Karpas-422 (cell line): ENCODE measurements at regions not wholly inside any gene's neighbourhood (a gene's known extent, or its start where the extent isn't known, plus 50 kb on each side); places are given as distances from the start of the nearest gene placed in this dataset.
A peak's percentile ranks its signal among the peaks of the same experiment; 100 is the strongest.

ENCODE experiments used
- DNase-seq: peaks from one replicate; pipeline ENCODE4 v3.0.0-alpha.2; 2015
- H2AFZ ChIP-seq: fragments of 200-600 bp; sonication (generic); 2 replicates; pipeline ENCODE4 v1.6.1; 2014; ENCODE audit warnings: antibody characterized with exemption, low read length, mixed read lengths
- H3K27ac ChIP-seq: fragments of 200-600 bp; sonication (generic); 2 replicates; pipeline ENCODE4 v1.5.1; 2014; ENCODE audit warnings: mild to moderate bottlenecking, low read length, moderate library complexity
- H3K27me3 ChIP-seq: fragments of 200-600 bp; sonication (generic); 2 replicates; pipeline ENCODE4 v1.6.1; 2014; ENCODE audit warnings: low read length, mixed read lengths
- H3K36me3 ChIP-seq: fragments of 200-600 bp; sonication (generic); 2 replicates; pipeline ENCODE4 v1.6.1; 2014; ENCODE audit warnings: low read length, mixed read lengths; ENCODE audit not compliant: insufficient read depth
- H3K4me1 ChIP-seq: fragments of 200-600 bp; sonication (generic); 2 replicates; pipeline ENCODE4 v1.6.1; 2014; ENCODE audit warnings: mild to moderate bottlenecking, low read length, mixed read lengths
- H3K4me2 ChIP-seq: fragments of 200-600 bp; sonication (generic); 2 replicates; pipeline ENCODE4 v1.6.1; 2014; ENCODE audit warnings: low read length, low read depth, mild to moderate bottlenecking; ENCODE audit not compliant: poor library complexity, severe bottlenecking
- H3K4me3 ChIP-seq: fragments of 200-600 bp; sonication (generic); 2 replicates; pipeline ENCODE4 v1.5.1; 2014; ENCODE audit warnings: mild to moderate bottlenecking, antibody characterized with exemption, low read length, mixed read lengths
- H3K79me2 ChIP-seq: fragments of 200-600 bp; sonication (generic); 2 replicates; pipeline ENCODE4 v1.6.1; 2014; ENCODE audit warnings: mild to moderate bottlenecking, low read length, mixed read lengths
- H3K9ac ChIP-seq: fragments of 200-600 bp; sonication (generic); 2 replicates; pipeline ENCODE4 v1.6.0; 2014; ENCODE audit warnings: low read length
- H3K9me2 ChIP-seq: fragments of 200-600 bp; sonication (generic), shearing (Covaris generic); replicated peaks from 2 replicates; pipeline ENCODE4 v1.6.0; 2014; ENCODE audit warnings: mild to moderate bottlenecking, low read length, moderate library complexity; ENCODE audit not compliant: insufficient read depth
- H3K9me3 ChIP-seq: fragments of 300-700, 200-600 bp; sonication (generic); 2 replicates; pipeline ENCODE4 v1.6.1; 2014; ENCODE audit warnings: low read length, mixed read lengths
- H4K20me1 ChIP-seq: fragments of 200-600 bp; sonication (generic); 2 replicates; pipeline ENCODE4 v1.6.1; 2014; ENCODE audit warnings: mild to moderate bottlenecking, antibody characterized with exemption, low read length, low read depth; ENCODE audit not compliant: insufficient read depth

DNA sequence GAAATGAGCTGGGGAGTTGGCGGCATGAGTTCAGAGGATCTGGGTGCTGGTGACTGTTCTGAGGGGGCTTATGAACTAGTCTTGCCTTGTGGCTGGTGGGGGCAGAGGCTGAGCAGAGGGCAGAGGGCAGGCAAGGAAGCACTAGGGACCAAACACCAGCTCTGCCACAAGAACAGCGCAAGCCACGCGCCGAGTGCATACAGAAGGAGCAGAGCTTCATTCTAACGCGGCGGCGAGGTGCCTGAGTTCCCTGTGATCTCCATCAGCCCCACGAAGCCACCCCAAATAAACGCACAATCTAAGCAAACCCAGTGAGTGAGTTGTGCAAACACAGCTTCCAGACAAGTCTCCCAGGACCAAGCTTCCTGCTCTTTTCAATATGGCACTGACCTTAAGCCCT is 110.6 kb upstream of the ALDH1B1 start:
- no peak overlapping the region for H3K4me3 ChIP-seq
- H3K9ac ChIP-seq: no peak overlapping the region
- no peaks in the 10 kb centered on the region for H3K9me3 ChIP-seq
- no peak for DNase-seq
- no peaks in the 10 kb centered on the region for H3K79me2 ChIP-seq
- H2AFZ ChIP-seq: no peak overlapping the region
- H3K4me2 ChIP-seq: no peak overlapping the region
- no peaks in the 10 kb centered on the region for H4K20me1 ChIP-seq
- H3K9me2 ChIP-seq: no peaks in the 10 kb centered on the region
- peaks cover 43% of the 10 kb centered on the region for H3K4me1 ChIP-seq
- H3K27me3 ChIP-seq: no peaks in the 10 kb centered on the region
- no peak overlapping the region for H3K27ac ChIP-seq
- no peaks in the 10 kb centered on the region for H3K36me3 ChIP-seq

DNA sequence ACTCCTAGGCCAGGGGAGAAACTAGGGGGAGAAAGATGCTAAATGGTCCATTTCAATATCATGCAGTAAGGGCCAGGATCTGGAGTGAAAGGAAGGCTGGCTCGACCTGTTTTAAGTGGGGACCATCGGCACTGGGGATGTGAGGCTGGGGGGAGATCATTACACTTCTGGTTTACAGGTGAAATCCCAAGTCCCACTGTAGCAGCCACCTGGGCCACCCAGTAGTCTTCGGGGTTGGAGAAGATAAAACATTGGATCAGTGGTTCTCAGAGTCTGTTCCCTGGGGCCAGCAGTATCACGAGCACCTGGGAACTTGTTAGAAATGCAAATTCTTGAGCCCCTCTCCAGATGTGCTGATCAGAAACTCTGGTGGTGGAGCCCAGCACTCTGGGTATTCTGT is 111.3 kb upstream of the ALDH1B1 start:
- H3K9me2 ChIP-seq: no peaks in the 10 kb centered on the region
- H3K4me3 ChIP-seq: no peak overlapping the region
- no peak overlapping the region for H3K9ac ChIP-seq
- no peak overlapping the region for H2AFZ ChIP-seq
- no peaks in the 10 kb centered on the region for H3K79me2 ChIP-seq
- peaks cover 50% of the 10 kb centered on the region for H3K4me1 ChIP-seq
- no peak for DNase-seq
- H3K4me2 ChIP-seq: no peak overlapping the region
- H3K27ac ChIP-seq: no peak overlapping the region
- H3K27me3 ChIP-seq: no peaks in the 10 kb centered on the region
- no peaks in the 10 kb centered on the region for H3K9me3 ChIP-seq
- no peaks in the 10 kb centered on the region for H4K20me1 ChIP-seq
- no peaks in the 10 kb centered on the region for H3K36me3 ChIP-seq

DNA sequence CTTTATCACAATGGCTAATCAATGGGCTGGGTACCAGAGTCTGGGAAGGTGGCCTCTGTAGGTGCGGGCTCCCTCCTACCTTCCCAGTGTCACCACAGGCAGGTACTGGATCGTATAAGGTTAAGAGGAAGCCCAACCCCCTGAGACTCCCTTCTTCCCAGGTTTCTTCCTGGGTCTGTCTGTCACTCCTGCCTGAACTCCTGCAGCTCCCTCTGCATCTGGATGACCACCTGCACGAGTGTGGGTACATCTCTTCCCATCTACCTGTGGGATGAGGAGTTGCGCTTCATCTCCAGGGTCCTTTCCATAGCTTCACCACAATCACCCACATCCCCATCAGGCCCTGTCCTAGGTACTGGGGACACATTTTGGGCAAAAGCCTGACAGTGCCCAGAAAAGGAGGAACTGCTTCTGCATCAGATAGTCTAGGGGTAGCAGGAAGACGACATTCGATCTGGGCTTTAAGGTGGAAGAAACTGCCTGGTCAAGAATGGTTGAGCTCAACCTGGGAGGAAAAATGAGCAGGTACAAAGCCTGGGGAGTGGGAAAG is 112.2 kb upstream of the ALDH1B1 start:
- Histone ChIP-seq H2AFZ (no peak overlapping the region), H3K27me3 (no peaks in the 10 kb centered on the region), H3K9ac (no peak overlapping the region), H4K20me1 (no peaks in the 10 kb centered on the region), H3K27ac (no peak overlapping the region), H3K9me3 (no peaks in the 10 kb centered on the region), H3K4me3 (no peak overlapping the region), H3K79me2 (no peaks in the 10 kb centered on the region), H3K4me1 (peaks cover 55% of the 10 kb centered on the region), H3K36me3 (no peaks in the 10 kb centered on the region), H3K4me2 (no peak overlapping the region), H3K9me2 (no peaks in the 10 kb centered on the region)
- no peak for DNase-seq

DNA sequence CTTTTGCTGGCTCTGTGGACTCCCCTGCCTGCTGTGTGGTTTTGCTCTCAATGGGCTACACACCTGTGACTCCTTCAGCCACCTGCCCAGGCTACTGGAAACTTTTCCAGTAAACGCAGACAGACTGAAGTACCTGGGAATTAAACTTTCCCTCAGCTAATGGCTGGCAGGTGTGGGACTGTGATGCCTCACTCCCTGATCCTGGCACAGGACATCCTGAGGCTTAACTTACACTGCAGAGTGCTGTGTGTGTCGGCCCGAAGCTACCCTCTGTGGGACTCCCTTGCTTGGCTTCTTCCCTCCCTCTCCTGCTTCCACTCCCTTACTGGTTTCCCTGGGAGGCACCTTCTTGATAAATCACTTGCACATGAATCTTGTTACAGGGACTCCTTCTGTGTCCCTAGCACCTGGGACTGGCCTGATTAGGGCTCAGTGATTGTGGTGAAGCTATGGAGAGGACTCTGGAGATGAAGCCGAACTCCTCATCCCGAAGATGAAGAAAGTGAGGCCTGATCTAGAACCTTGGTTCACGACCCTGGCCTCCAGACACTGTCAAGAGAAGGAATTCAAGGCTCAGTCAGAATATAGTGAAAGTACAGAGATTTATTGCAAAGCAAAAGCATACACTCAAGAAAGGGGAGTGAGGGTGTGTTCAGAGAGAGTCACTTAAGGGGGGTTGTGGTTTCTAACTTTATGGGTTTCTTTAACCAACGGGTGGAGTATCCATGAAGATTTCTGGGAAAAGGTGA is 113.4 kb upstream of the ALDH1B1 start:
- Histone ChIP-seq H3K27ac (no peak overlapping the region), H3K27me3 (no peaks in the 10 kb centered on the region), H3K9me3 (no peaks in the 10 kb centered on the region), H3K4me2 (no peak overlapping the region), H3K36me3 (no peaks in the 10 kb centered on the region), H3K4me1 (peaks cover 65% of the 10 kb centered on the region), H3K9ac (no peak overlapping the region), H3K9me2 (no peaks in the 10 kb centered on the region), H2AFZ (no peak overlapping the region), H3K79me2 (no peaks in the 10 kb centered on the region), H3K4me3 (no peak overlapping the region), H4K20me1 (no peaks in the 10 kb centered on the region)
- no peak for DNase-seq

GRCh38 chr9:38278457-38278856 is 114.0 kb upstream of the ALDH1B1 start:
- no peaks in the 10 kb centered on the region for H4K20me1 ChIP-seq
- H3K9ac ChIP-seq: peak overlapping the region; percentile 55
- peak overlapping the region; percentile 36; the same call in 1 of the 2 replicates for H2AFZ ChIP-seq
- no peaks in the 10 kb centered on the region for H3K79me2 ChIP-seq
- H3K9me2 ChIP-seq: no peaks in the 10 kb centered on the region
- H3K27me3 ChIP-seq: no peaks in the 10 kb centered on the region
- H3K4me2 ChIP-seq: peak overlapping the region; percentile 68
- DNase-seq: peak; percentile 54
- H3K27ac ChIP-seq: peak overlapping the region; percentile 82; the same call in 1 of the 2 replicates
- H3K36me3 ChIP-seq: no peaks in the 10 kb centered on the region
- no peaks in the 10 kb centered on the region for H3K9me3 ChIP-seq
- H3K4me3 ChIP-seq: peak overlapping the region; percentile 50; the same call in 1 of the 2 replicates
- H3K4me1 ChIP-seq: peaks cover 60% of the 10 kb centered on the region

GRCh38 chr9:38277601-38278200 is 114.8 kb upstream of the ALDH1B1 start:
- peak overlapping the region; percentile 82 for H3K27ac ChIP-seq

DNA sequence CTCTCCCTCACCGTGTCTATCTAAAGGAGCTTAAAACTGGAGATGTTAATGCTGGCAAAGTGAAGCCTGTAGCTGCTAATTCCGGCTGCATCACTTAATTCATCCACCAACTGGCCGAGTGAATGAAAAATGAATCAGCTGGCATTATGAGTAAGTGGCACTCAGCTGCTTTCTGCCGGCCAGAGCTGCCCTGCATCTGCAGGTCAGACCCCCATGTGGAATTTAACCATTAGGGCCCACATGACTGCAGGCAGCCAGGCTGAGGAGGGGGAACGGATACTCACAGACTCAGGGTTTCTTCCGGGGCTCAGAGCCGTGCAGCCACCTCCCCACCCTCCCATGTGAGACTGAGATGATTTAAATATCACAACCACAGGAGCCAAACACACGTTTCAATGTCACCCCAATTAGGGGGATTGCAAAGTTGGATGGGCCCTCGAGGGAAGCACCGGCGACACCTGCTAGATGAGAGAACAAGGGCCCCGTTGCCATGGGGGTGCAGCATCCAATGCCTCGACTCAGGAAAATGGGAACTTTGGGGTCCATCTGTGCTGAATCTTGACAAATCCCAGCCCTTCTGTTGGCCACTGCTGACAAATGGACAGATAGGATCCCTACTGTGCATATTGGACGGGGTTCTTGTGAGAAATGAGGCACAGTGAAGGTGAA is 115.6 kb upstream of the ALDH1B1 start:
- no peaks in the 10 kb centered on the region for H3K27me3 ChIP-seq
- no peaks in the 10 kb centered on the region for H3K36me3 ChIP-seq
- H2AFZ ChIP-seq: peak overlapping the region; percentile 88
- no peaks in the 10 kb centered on the region for H3K79me2 ChIP-seq
- peak overlapping the region; percentile 82 for H3K27ac ChIP-seq
- peak overlapping the region; percentile 68 for H3K4me2 ChIP-seq
- no peaks in the 10 kb centered on the region for H4K20me1 ChIP-seq
- DNase-seq: peak; percentile 50
- peaks cover 59% of the 10 kb centered on the region for H3K4me1 ChIP-seq
- H3K9ac ChIP-seq: peak overlapping the region; percentile 55
- no peaks in the 10 kb centered on the region for H3K9me3 ChIP-seq
- H3K9me2 ChIP-seq: no peaks in the 10 kb centered on the region
- H3K4me3 ChIP-seq: peak overlapping the region; percentile 50; the same call in 1 of the 2 replicates

More at GRCh38 chr9:38277601-38278200, 114.8 kb upstream of the ALDH1B1 start:
- Histone ChIP-seq H3K9ac (peak overlapping the region; percentile 55), H3K4me1 (peaks cover 59% of the 10 kb centered on the region), H3K4me3 (peak overlapping the region; percentile 50; the same call in 1 of the 2 replicates), H3K9me2 (no peaks in the 10 kb centered on the region), H3K27me3 (no peaks in the 10 kb centered on the region), H3K79me2 (no peaks in the 10 kb centered on the region), H4K20me1 (no peaks in the 10 kb centered on the region), H2AFZ (peak overlapping the region; percentile 88), H3K9me3 (no peaks in the 10 kb centered on the region), H3K36me3 (no peaks in the 10 kb centered on the region), H3K4me2 (peak overlapping the region; percentile 68)
- DNase-seq: peak; percentile 64

DNA sequence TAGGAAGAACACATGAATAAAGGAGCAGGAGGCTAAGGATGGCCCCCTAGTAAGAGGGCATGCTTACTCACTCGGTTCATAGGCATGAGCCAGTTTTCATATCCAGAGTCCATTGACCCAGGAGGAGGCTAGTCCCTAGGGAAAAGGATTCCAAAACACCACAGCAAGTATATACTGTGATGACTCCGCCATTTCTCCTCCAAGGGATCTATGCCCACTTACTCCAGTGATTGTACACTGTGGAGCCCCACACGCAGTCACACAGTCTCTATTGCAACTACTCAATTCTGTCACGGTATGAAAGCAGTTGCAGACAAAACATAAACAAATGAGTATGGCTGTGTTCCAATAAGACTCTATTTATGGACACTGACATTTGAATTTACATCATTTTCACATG is 117.7 kb upstream of the ALDH1B1 start:
- H3K27ac ChIP-seq: no peak overlapping the region
- H3K9ac ChIP-seq: no peak overlapping the region
- no peaks in the 10 kb centered on the region for H3K9me2 ChIP-seq
- no peaks in the 10 kb centered on the region for H3K79me2 ChIP-seq
- H3K36me3 ChIP-seq: no peaks in the 10 kb centered on the region
- no peaks in the 10 kb centered on the region for H3K9me3 ChIP-seq
- H3K27me3 ChIP-seq: no peaks in the 10 kb centered on the region
- H3K4me3 ChIP-seq: no peak overlapping the region
- H4K20me1 ChIP-seq: no peaks in the 10 kb centered on the region
- H3K4me1 ChIP-seq: peaks cover 43% of the 10 kb centered on the region
- DNase-seq: no peak
- H3K4me2 ChIP-seq: peak overlapping the region; percentile 19
- no peak overlapping the region for H2AFZ ChIP-seq
